Right lobe of liver (tissue), 6 donors: ENCODE measurements at regions not wholly inside any gene's neighbourhood (a gene's known extent, or its start where the extent isn't known, plus 50 kb on each side); places are given as distances from the start of the nearest gene placed in this dataset.

Source experiments
- ATAC-seq, 4 donors: fragments of 200-7000 bp; cut with Tn5 transposase; one replicate each; pipeline ENCODE4 v1.9.1; 2020; ENCODE audit warnings: mild to moderate bottlenecking in 4 of 4, moderate library complexity in 4 of 4
- DNase-seq, 3 donors: peaks; one replicate each; pipeline ENCODE4 v3.0.0-alpha.2; 2020
- H3K27ac ChIP-seq, 3 donors: fragments of 200-600 bp; one replicate each; pipeline ENCODE4 v1.8.0; 2022
- H3K27me3 ChIP-seq, 2 donors: fragments of 200-600 bp; one replicate each; pipeline ENCODE4 v1.8.0; 2022
- H3K36me3 ChIP-seq, 4 donors: fragments of 200-600 bp; sonication (generic) in 1 of 4; one replicate each; pipeline versions ENCODE4 v1.5.1 to v1.8.0; 2017 to 2022; ENCODE audit warnings: control low read depth in 1 of 4
- H3K4me1 ChIP-seq, 4 donors: fragments of 200-600 bp; sonication (generic) in 1 of 4; one replicate each; pipeline versions ENCODE4 v1.5.1 to v1.8.0; 2017 to 2022; ENCODE audit warnings: control low read depth in 1 of 4
- H3K4me3 ChIP-seq, 3 donors: fragments of 200-600 bp; one replicate each; pipeline ENCODE4 v1.8.0; 2022
- H3K9me3 ChIP-seq, 4 donors: fragments of 200-600 bp; sonication (generic) in 1 of 4; one replicate each; pipeline versions ENCODE4 v1.5.1 to v1.8.0; 2017 to 2022; ENCODE audit warnings: control low read depth in 1 of 4
- POLR2A ChIP-seq: fragments of 450-650 bp; IDR thresholded peaks from one replicate; pipeline ENCODE4 v1.6.1; 2017; ENCODE audit warnings: antibody characterized with exemption, mild to moderate bottlenecking
- WGBS: methylation state at CpG from one replicate; pipeline ENCODE4 v1.1.6; 2018; ENCODE audit warnings: low coverage, low lambda C conversion rate; ENCODE audit not compliant: insufficient coverage; ENCODE audit errors: missing lambda C conversion rate; 5-methylcytosine and 5-hydroxymethylcytosine counted together
- intact Hi-C, 2 donors: fragments of 100-400 bp; cut with DNase I; formaldehyde crosslinking; loops; one replicate each; pipeline versions ENCODE4 v1.11.2 to v1.14.1; 2022
- TF ChIP-seq, protein P1 (sequence below), 4 donors: fragments of 200-600 bp in 3 of 4; fragments of 450-650 bp in 1 of 4; IDR thresholded peaks; one replicate each; pipeline versions ENCODE4 v1.5.1 to v1.8.0; 2016 to 2022; ENCODE audit warnings: antibody characterized with exemption in 4 of 4, mild to moderate bottlenecking in 2 of 4
- donor health status: DM: no; HTN: yes; CAD: no.
- donor health status: DM: no; HTN: no; CAD: no.
- donor health status: DM: no; HTN: no; CAD: no.
- donor health status: DM: no; HTN: yes; CAD: no.
- donor health status: DM: no; HTN: yes; CAD: no.

DNA sequence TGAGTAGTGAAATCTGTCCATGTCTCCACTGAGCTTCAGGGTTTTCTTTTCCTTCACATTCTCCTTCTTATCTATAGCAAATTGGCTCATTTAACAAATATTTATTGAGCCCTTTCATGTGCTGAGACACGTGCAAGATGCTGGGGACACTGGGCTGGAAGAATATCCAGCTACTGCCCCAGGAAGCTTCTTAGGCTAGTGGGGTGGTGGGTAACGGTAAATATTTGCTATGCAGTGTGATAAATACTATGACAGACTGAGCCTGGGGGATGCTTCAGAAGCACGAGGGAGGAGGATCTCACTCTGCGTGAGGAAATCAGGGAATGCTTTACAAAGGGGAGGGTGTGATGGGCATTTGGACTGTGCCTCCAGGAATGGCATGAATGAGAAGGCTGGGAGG, 524.1 kb downstream of the GRIN2A start:
- Histone ChIP-seq H3K27ac (no peak overlapping the region), H3K36me3 (no peaks in the 10 kb centered on the region), H3K27me3 (no peaks in the 10 kb centered on the region), H3K4me1 (no peaks in the 10 kb centered on the region), H3K4me3 (no peak overlapping the region), H3K9me3 (no peaks in the 10 kb centered on the region)
- intact Hi-C loops, result no loop called here
- ATAC-seq, result no peak
- 42% methylated on average over 4 of the region's 4 CpGs for WGBS
- TF ChIP-seq POLR2A, result no peak
- TF ChIP-seq, protein P1, sequence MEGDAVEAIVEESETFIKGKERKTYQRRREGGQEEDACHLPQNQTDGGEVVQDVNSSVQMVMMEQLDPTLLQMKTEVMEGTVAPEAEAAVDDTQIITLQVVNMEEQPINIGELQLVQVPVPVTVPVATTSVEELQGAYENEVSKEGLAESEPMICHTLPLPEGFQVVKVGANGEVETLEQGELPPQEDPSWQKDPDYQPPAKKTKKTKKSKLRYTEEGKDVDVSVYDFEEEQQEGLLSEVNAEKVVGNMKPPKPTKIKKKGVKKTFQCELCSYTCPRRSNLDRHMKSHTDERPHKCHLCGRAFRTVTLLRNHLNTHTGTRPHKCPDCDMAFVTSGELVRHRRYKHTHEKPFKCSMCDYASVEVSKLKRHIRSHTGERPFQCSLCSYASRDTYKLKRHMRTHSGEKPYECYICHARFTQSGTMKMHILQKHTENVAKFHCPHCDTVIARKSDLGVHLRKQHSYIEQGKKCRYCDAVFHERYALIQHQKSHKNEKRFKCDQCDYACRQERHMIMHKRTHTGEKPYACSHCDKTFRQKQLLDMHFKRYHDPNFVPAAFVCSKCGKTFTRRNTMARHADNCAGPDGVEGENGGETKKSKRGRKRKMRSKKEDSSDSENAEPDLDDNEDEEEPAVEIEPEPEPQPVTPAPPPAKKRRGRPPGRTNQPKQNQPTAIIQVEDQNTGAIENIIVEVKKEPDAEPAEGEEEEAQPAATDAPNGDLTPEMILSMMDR (IDR thresholded peaks at IDR 0.05), result no peak
- DNase-seq, result no peak

DNA sequence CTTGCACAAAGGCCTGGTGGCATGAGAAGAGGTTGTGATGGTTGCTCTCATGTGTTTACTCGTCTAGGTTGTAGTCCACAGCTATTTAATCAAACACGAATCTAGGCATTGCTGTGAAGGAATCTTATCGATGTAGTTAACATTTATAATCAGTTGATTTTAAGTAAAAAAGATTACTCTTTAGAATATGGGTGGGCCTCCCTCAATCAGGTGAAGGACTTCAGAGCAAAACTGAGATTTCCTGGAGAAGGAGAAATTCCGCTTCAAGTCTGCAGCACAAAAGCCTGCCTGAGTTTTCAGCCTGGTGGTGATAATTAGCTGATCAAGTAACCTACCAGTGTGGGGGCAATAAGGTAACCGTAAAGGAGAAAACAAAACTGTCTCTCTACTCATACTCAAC, 523.6 kb downstream of the GRIN2A start:
- H3K9me3 ChIP-seq, result no peaks in the 10 kb centered on the region
- intact Hi-C loops, result no loop called here
- WGBS, result 64% methylated on average over 5 of the region's 5 CpGs

DNA sequence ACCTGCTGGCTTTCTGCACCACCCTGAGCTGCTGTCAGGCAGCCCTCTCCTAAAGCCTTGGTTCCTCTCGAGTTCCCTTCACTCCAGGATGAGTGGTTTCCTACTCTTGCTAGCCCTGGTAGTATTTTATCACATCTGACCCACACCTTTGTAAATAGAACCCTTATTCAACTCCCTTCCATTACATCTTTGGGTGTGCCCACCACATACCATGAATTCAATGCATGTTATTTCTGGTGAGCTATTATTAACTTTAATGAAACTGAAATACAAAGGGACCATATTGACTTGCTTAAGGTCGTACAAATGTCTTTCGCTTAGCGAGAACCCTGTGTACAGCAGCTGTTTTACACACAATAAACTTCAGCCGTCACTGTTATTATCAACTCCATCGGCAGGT, 521.3 kb downstream of the GRIN2A start:
- Histone ChIP-seq H3K4me3 (no peak overlapping the region), H3K36me3 (no peaks in the 10 kb centered on the region), H3K27ac (no peak overlapping the region), H3K27me3 (no peaks in the 10 kb centered on the region), H3K9me3 (no peaks in the 10 kb centered on the region), H3K4me1 (no peaks in the 10 kb centered on the region)
- no peak for DNase-seq
- intact Hi-C loops, result no loop called here
- WGBS, result 80% methylated on average over 6 of the region's 6 CpGs
- no peak for TF ChIP-seq POLR2A
- TF ChIP-seq, protein P1 (IDR thresholded peaks at IDR 0.05), result no peak
- peak in 1 of 4 donors; percentile 11 for ATAC-seq

More for the DNA sequence above, 523.6 kb downstream of the GRIN2A start:
- Histone ChIP-seq H3K27me3 (no peaks in the 10 kb centered on the region), H3K4me3 (no peak overlapping the region), H3K36me3 (no peaks in the 10 kb centered on the region), H3K4me1 (no peaks in the 10 kb centered on the region), H3K27ac (no peak overlapping the region)
- DNase-seq (no peak), ATAC-seq (no peak)
- TF ChIP-seq POLR2A, result no peak
- TF ChIP-seq, protein P1 (IDR thresholded peaks at IDR 0.05), result no peak

DNA sequence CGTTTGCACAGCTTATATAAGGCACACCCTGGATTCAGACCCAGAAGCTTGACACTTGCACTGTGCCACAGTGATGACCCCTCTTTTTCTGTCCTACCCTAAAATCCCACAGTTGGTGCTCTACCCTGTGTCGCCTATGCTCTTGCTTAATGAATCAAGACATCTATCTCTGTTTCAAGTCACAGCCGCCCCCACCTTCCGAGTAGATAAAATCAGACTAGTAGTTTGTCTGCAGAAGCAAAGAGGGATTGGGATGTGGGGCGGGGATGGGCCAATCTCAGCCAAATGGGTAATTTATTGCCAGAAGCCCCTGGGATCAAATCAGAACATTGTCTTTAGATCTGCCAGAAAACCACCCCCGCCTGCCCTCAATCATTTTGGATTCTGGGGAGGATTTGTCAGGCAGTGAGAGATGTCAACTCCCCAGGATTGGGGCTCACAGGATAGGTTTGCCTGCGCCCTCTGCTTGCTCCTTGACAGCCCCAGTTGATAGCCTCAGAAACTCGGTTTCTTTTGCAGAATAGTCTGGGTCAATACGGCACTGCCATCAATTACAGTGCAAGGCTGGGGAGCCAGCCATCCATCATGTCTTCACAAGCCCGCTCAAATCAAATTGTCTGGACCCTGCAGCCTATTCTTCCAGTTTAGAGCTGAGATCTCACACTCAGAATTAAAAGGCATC, 520.8 kb downstream of the GRIN2A start:
- Histone ChIP-seq H3K27ac (no peak overlapping the region), H3K4me1 (no peaks in the 10 kb centered on the region), H3K9me3 (no peaks in the 10 kb centered on the region), H3K4me3 (no peak overlapping the region), H3K27me3 (no peaks in the 10 kb centered on the region), H3K36me3 (no peaks in the 10 kb centered on the region)
- no peak for DNase-seq
- intact Hi-C loops, result no loop called here
- 71% methylated on average over 9 of the region's 10 CpGs for WGBS
- TF ChIP-seq POLR2A, result no peak
- TF ChIP-seq, protein P1 (IDR thresholded peaks at IDR 0.05), result no peak
- ATAC-seq, result no peak

DNA sequence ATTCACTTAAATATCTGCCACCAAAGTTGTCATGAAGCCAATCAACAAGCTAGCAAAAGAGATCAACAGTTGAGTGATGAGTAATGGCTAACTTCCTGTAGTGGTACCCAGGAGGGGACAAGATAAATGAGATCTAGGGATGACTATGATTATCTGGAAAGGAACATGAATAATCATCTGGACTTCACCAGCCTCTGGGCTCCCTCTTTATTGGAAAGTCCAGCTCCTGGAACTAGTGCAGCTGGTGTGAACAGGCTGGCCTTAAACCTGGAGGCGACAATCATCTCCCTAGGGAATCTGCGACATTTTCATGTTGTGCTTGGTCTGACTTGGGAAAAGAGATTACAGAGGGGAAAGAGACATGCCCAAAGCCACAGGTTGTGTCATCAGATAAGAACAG, 518.6 kb downstream of the GRIN2A start:
- WGBS, result 86% methylated on average over 2 of the region's 2 CpGs
- intact Hi-C loops, result no loop called here
- ATAC-seq (no peak), DNase-seq (no peak)
- Histone ChIP-seq H3K27me3 (no peaks in the 10 kb centered on the region), H3K27ac (no peak overlapping the region), H3K4me1 (no peaks in the 10 kb centered on the region), H3K36me3 (no peaks in the 10 kb centered on the region), H3K4me3 (no peak overlapping the region), H3K9me3 (no peaks in the 10 kb centered on the region)
- no peak for TF ChIP-seq POLR2A
- TF ChIP-seq, protein P1 (IDR thresholded peaks at IDR 0.05), result no peak
